HCT116 (cell line): ENCODE measurements at regions not wholly inside any gene's neighbourhood (a gene's known extent, or its start where the extent isn't known, plus 50 kb on each side); places are given as distances from the start of the nearest gene placed in this dataset.
"Not testable (repeated sequence)": the region's sequence is repeated elsewhere in the genome, so short reads cannot be mapped to it uniquely, and the experiment has no call there.

Experiments
- ATAC-seq: fragments of 200-7000 bp; cut with Tn5 transposase; 2 replicates; pipeline ENCODE4 v1.9.1; 2020; ENCODE audit warnings: mild to moderate bottlenecking, moderate library complexity
- BruUV-seq: library from RNA; stranded (reverse); fragments of 400-500 nt; replicated peaks from 2 replicates; lab custom pipeline; 2021; lab: Mats Ljungman, UMichigan
- CTCF ChIA-PET: fragments of 300-600 bp; sonication (Branson Sonifier 250); formaldehyde crosslinking; loops from one replicate; lab custom pipeline; 2021; ENCODE audit warnings: antibody characterized with exemption; lab: Charles Lee
- POLR2A ChIA-PET: fragments of 300-600, 350-600 bp; sonication (Branson Sonifier 250); formaldehyde crosslinking; loops from one replicate; lab custom pipeline; 2021; ENCODE audit warnings: antibody characterized with exemption; lab: Charles Lee
- RAD21 ChIA-PET, 2 experiments: fragments of 300-600 bp; sonication (Branson Sonifier 250); formaldehyde crosslinking; loops; one replicate each; lab custom pipeline; 2023; ENCODE audit warnings: low total read pairs in 2 of 2; ENCODE audit not compliant: uncharacterized antibody in 2 of 2, unreplicated experiment in 2 of 2, low non-redundant PET in 1 of 2; lab: Charles Lee
- DNase-seq: peaks from one replicate; pipeline ENCODE4 v3.0.0-alpha.2; 2010; ENCODE audit warnings: low read depth, low spot score
- H2AFZ ChIP-seq: fragments of 200-600 bp; shearing (Covaris generic), sonication (generic); 2 replicates; pipeline ENCODE4 v1.6.1; 2017; ENCODE audit warnings: low read depth, mixed run types, mixed read lengths, antibody characterized with exemption, low read length; ENCODE audit not compliant: poor library complexity, severe bottlenecking
- H3K27ac ChIP-seq: 2 replicates; pipeline ENCODE4 v1.5.1; 2012; ENCODE audit warnings: low read depth, low read length
- H3K27me3 ChIP-seq: fragments of 200-600 bp; sonication (generic); 2 replicates; pipeline ENCODE4 v1.6.1; 2016; ENCODE audit warnings: mixed run types, low read length, mixed read lengths; ENCODE audit not compliant: insufficient read depth
- H3K36me3 ChIP-seq, 2 experiments: fragments of 200-500 bp in 1 of 2; fragments of 200-600 bp in 1 of 2; sonication (Bioruptor generic) in 1 of 2; sonication (generic) in 1 of 2; 2 replicates each; pipeline versions ENCODE4 v1.5.1 to v1.6.1; 2014 to 2016; ENCODE audit warnings: low read length in 2 of 2, inconsistent platforms in 1 of 2, mixed read lengths in 1 of 2, mixed run types in 1 of 2; ENCODE audit not compliant: insufficient read depth in 2 of 2, control insufficient read depth in 1 of 2
- H3K4me1 ChIP-seq, 2 experiments: fragments of 200-600 bp in 1 of 2; sonication (generic) in 1 of 2; 2 replicates each; pipeline versions ENCODE4 v1.5.1 to v1.6.1; 2012 to 2017; ENCODE audit warnings: low read length in 2 of 2, inconsistent platforms in 1 of 2, mild to moderate bottlenecking in 1 of 2, mixed read lengths in 1 of 2, mixed run types in 1 of 2, moderate library complexity in 1 of 2; ENCODE audit not compliant: insufficient read depth in 2 of 2, control insufficient read depth in 1 of 2
- H3K4me2 ChIP-seq: fragments of 200-600 bp; sonication (generic); 2 replicates; pipeline ENCODE4 v1.6.1; 2017; ENCODE audit warnings: mixed run types, low read length, mixed read lengths
- H3K4me3 ChIP-seq, 2 experiments: fragments of 200-600 bp in 1 of 2; sonication (generic) in 1 of 2; replicated peaks in 1 of 2; 2 replicates each; pipeline ENCODE4 v1.5.1; 2011 to 2016; ENCODE audit warnings: low read length in 2 of 2, control low read depth in 1 of 2, low read depth in 1 of 2, mild to moderate bottlenecking in 1 of 2, mixed read lengths in 1 of 2, mixed run types in 1 of 2
- H3K79me2 ChIP-seq: fragments of 200-600 bp; sonication (generic); 2 replicates; pipeline ENCODE4 v1.6.1; 2017; ENCODE audit warnings: mild to moderate bottlenecking, mixed run types, low read length, moderate library complexity, mixed read lengths; ENCODE audit not compliant: insufficient read depth
- H3K9ac ChIP-seq: fragments of 200-600 bp; sonication (generic); 2 replicates; pipeline ENCODE4 v1.6.1; 2016; ENCODE audit warnings: low read length, mixed read lengths
- H3K9me2 ChIP-seq: fragments of 200-600 bp; sonication (generic), shearing (Covaris generic); 2 replicates; pipeline ENCODE4 v1.6.1; 2017; ENCODE audit warnings: mixed run types, mild to moderate bottlenecking, moderate library complexity; ENCODE audit not compliant: insufficient read depth
- H3K9me3 ChIP-seq, 2 experiments: fragments of 200-500 bp in 1 of 2; fragments of 200-600 bp in 1 of 2; sonication (Bioruptor generic) in 1 of 2; sonication (generic) in 1 of 2; 2 replicates each; pipeline ENCODE4 v1.6.1; 2014 to 2017; ENCODE audit warnings: low read length in 2 of 2, mixed read lengths in 2 of 2, inconsistent platforms in 1 of 2, low read depth in 1 of 2, mild to moderate bottlenecking in 1 of 2, mixed run types in 1 of 2, moderate library complexity in 1 of 2; ENCODE audit not compliant: control insufficient read depth in 1 of 2, insufficient read depth in 1 of 2
- H4K20me1 ChIP-seq: fragments of 200-600 bp; sonication (generic), shearing (Covaris generic); 2 replicates; pipeline ENCODE4 v1.6.1; 2017; ENCODE audit warnings: mixed run types, mild to moderate bottlenecking, moderate library complexity; ENCODE audit not compliant: insufficient read depth
- EZH2 ChIP-seq: fragments of 200-600 bp; sonication (generic); IDR thresholded peaks from 2 replicates; pipeline ENCODE4 v1.6.1; 2017; ENCODE audit warnings: antibody characterized with exemption, mixed run types
- EZH2phosphoT487 ChIP-seq: fragments of 200-600 bp; IDR thresholded peaks from 2 replicates; pipeline ENCODE4 v1.6.1; 2018; ENCODE audit warnings: antibody characterized with exemption, borderline replicate concordance
- ZNF274 ChIP-seq: fragments of 200-500 bp; sonication (Bioruptor generic); IDR thresholded peaks from 2 replicates; pipeline ENCODE4 v1.6.1; 2014; ENCODE audit warnings: mild to moderate bottlenecking, low read depth, low read length, inconsistent platforms
- intact Hi-C: fragments of 100-400 bp; cut with micrococcal nuclease; formaldehyde crosslinking; loops from 2 replicates; pipeline ENCODE4 v1.10.0; 2022
- TF ChIP-seq, protein P1 (sequence below): IDR thresholded peaks from 2 replicates; pipeline ENCODE4 v1.6.1; 2012; ENCODE audit warnings: low read depth

DNA sequence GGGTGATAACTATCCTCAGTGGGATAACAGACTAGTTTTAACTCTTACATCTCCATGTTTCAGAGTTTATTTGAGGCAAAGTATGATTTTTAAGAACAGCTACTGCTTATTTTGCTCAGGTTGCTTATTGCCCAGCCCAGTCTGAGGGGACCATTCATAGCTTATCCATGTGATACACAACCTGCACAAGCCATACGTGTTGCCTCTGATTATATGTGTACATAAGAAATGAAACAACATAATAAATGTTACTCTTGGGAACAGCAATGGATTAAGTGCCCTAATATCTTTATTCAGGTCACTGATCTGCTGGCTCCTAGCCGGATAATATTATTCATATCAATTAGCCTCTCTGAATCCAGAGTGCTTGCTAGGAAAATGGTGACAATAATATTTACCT lies 236.2 kb downstream of the CGGBP1 start:
- RAD21 ChIA-PET = no interaction called here
- intact Hi-C loops = no loop called here

DNA sequence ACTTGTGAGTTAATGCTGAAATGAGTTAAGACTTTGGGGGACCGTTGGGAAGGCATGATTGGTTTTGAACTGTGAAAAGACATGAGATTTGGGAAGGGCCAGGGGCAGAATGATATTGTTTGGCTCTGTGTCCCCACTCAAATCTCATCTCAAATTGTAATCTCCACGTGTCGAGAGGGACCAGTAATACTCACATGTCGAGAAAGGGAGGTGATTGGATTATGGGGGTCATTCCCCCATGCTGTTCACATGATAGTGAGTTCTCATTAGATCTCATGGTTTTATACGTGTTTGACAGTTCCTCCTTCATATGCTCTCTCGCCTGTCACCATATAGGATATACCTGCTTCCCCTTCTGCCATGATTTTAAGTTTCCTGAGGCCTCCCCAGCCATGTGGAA lies 245.3 kb downstream of the CGGBP1 start:
- ATAC-seq, H3K9me3 ChIP-seq, RAD21 ChIA-PET, H3K4me1 ChIP-seq, H3K9me2 ChIP-seq, H3K4me2 ChIP-seq, CTCF ChIA-PET, H4K20me1 ChIP-seq, H3K9ac ChIP-seq, DNase-seq, H3K79me2 ChIP-seq, intact Hi-C loops, POLR2A ChIA-PET, H3K27me3 ChIP-seq, H3K36me3 ChIP-seq, BruUV-seq, H3K27ac ChIP-seq, H2AFZ ChIP-seq, H3K4me3 ChIP-seq: not testable (repeated sequence)

More for the DNA sequence above, 236.2 kb downstream of the CGGBP1 start:
- no peak overlapping the region for H2AFZ ChIP-seq
- DNase-seq (no peak), ATAC-seq (no peak)
- ChIA-PET CTCF (no interaction called here), POLR2A (no interaction called here)
- no peak overlapping the region for H3K4me3 ChIP-seq
- TF ChIP-seq ZNF274 (no peak), EZH2 (no peak), EZH2phosphoT487 (no peak)
- TF ChIP-seq, protein P1, sequence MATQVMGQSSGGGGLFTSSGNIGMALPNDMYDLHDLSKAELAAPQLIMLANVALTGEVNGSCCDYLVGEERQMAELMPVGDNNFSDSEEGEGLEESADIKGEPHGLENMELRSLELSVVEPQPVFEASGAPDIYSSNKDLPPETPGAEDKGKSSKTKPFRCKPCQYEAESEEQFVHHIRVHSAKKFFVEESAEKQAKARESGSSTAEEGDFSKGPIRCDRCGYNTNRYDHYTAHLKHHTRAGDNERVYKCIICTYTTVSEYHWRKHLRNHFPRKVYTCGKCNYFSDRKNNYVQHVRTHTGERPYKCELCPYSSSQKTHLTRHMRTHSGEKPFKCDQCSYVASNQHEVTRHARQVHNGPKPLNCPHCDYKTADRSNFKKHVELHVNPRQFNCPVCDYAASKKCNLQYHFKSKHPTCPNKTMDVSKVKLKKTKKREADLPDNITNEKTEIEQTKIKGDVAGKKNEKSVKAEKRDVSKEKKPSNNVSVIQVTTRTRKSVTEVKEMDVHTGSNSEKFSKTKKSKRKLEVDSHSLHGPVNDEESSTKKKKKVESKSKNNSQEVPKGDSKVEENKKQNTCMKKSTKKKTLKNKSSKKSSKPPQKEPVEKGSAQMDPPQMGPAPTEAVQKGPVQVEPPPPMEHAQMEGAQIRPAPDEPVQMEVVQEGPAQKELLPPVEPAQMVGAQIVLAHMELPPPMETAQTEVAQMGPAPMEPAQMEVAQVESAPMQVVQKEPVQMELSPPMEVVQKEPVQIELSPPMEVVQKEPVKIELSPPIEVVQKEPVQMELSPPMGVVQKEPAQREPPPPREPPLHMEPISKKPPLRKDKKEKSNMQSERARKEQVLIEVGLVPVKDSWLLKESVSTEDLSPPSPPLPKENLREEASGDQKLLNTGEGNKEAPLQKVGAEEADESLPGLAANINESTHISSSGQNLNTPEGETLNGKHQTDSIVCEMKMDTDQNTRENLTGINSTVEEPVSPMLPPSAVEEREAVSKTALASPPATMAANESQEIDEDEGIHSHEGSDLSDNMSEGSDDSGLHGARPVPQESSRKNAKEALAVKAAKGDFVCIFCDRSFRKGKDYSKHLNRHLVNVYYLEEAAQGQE = no peak
- H3K27me3 ChIP-seq = no peaks in the 10 kb centered on the region
- H3K9ac ChIP-seq = no peak overlapping the region
- H3K9me3 ChIP-seq = no peaks in the 10 kb centered on the region
- no TSS peak for BruUV-seq
- H3K4me2 ChIP-seq = no peak overlapping the region
- H3K4me1 ChIP-seq = no peaks in the 10 kb centered on the region
- H4K20me1 ChIP-seq = no peaks in the 10 kb centered on the region
- no peaks in the 10 kb centered on the region for H3K9me2 ChIP-seq
- H3K79me2 ChIP-seq = no peaks in the 10 kb centered on the region
- H3K27ac ChIP-seq = no peak overlapping the region
- H3K36me3 ChIP-seq = no peaks in the 10 kb centered on the region
